IMR-90 (cell line): ENCODE measurements at regions not wholly inside any gene's neighbourhood (a gene's known extent, or its start where the extent isn't known, plus 50 kb on each side); places are given as distances from the start of the nearest gene placed in this dataset.
A peak's percentile ranks its signal among the peaks of the same experiment; 100 is the strongest.

Source experiments
- ATAC-seq: fragments of 200-7000 bp; cut with Tn5 transposase; 2 replicates; pipeline ENCODE4 v1.9.1; 2020; ENCODE audit warnings: low read depth, mild to moderate bottlenecking, moderate library complexity
- BruUV-seq: library from RNA; stranded (reverse); fragments of 400-500 nt; replicated peaks from 2 replicates; lab custom pipeline; 2021; lab: Mats Ljungman, UMichigan
- CTCF ChIA-PET: fragments of 300-600 bp; formaldehyde crosslinking; extraction: SDS; loops from one replicate; lab custom pipeline; 2021; ENCODE audit warnings: antibody characterized with exemption; lab: Yijun Ruan, JAX
- POLR2A ChIA-PET: fragments of 300-600 bp; sonication (Branson Sonifier 250); formaldehyde crosslinking; loops from one replicate; lab custom pipeline; 2022; ENCODE audit warnings: antibody characterized with exemption; ENCODE audit not compliant: unreplicated experiment; lab: Charles Lee
- DNase-seq: peaks from one replicate; pipeline ENCODE4 v3.0.0; 2013
- H2AFZ ChIP-seq: replicated peaks from 2 replicates; pipeline ENCODE3; 2013; ENCODE audit warnings: low read length, mild to moderate bottlenecking; ENCODE audit not compliant: poor library complexity
- H2AK5ac ChIP-seq: 2 replicates; pipeline ENCODE4 v1.6.1; 2013; ENCODE audit warnings: low read depth, low read length, inconsistent platforms
- H2AK9ac ChIP-seq: replicated peaks from 2 replicates; pipeline ENCODE3; 2013; ENCODE audit warnings: mild to moderate bottlenecking, low read depth, low read length, moderate library complexity; ENCODE audit not compliant: poor library complexity
- H2BK120ac ChIP-seq: 2 replicates; pipeline ENCODE4 v1.6.1; 2013; ENCODE audit warnings: low read depth, low read length, inconsistent platforms
- H2BK15ac ChIP-seq: 3 replicates; pipeline ENCODE4 v1.6.1; 2013; ENCODE audit warnings: low read depth, low read length, inconsistent platforms
- H2BK20ac ChIP-seq: 2 replicates; pipeline ENCODE4 v1.6.1; 2013; ENCODE audit warnings: low read depth, mild to moderate bottlenecking, inconsistent platforms, low read length, moderate library complexity
- H2BK5ac ChIP-seq: 2 replicates; pipeline ENCODE4 v1.6.1; 2013; ENCODE audit warnings: mild to moderate bottlenecking, low read depth, low read length, inconsistent platforms; ENCODE audit not compliant: poor library complexity, severe bottlenecking
- H3K14ac ChIP-seq: replicated peaks from 2 replicates; pipeline ENCODE4 v1.6.1; 2013; ENCODE audit warnings: low read depth, low read length, inconsistent platforms
- H3K18ac ChIP-seq: 2 replicates; pipeline ENCODE4 v1.6.1; 2013; ENCODE audit warnings: low read depth, low read length, control low read depth
- H3K23ac ChIP-seq: 2 replicates; pipeline ENCODE4 v1.6.1; 2013; ENCODE audit warnings: low read depth, low read length, inconsistent platforms
- H3K27ac ChIP-seq: 2 replicates; pipeline ENCODE4 v1.5.1; 2013; ENCODE audit warnings: mild to moderate bottlenecking, control low read depth, low read length; ENCODE audit not compliant: insufficient read depth
- H3K27me3 ChIP-seq: 2 replicates; pipeline ENCODE4 v1.6.1; 2013; ENCODE audit warnings: low read length; ENCODE audit not compliant: control insufficient read depth, insufficient read depth
- H3K36me3 ChIP-seq: 2 replicates; pipeline ENCODE4 v1.6.1; 2013; ENCODE audit warnings: low read length, mixed read lengths; ENCODE audit not compliant: control insufficient read depth, insufficient read depth
- H3K4ac ChIP-seq: 2 replicates; pipeline ENCODE4 v1.6.1; 2013; ENCODE audit warnings: low read depth, low read length, inconsistent platforms
- H3K4me1 ChIP-seq: 2 replicates; pipeline ENCODE4 v1.6.1; 2013; ENCODE audit warnings: low read length, mixed read lengths; ENCODE audit not compliant: control insufficient read depth, insufficient read depth
- H3K4me2 ChIP-seq: 2 replicates; pipeline ENCODE4 v1.6.1; 2013; ENCODE audit warnings: low read depth, mild to moderate bottlenecking, control low read depth, low read length, moderate library complexity
- H3K4me3 ChIP-seq: 2 replicates; pipeline ENCODE4 v1.5.1; 2013; ENCODE audit warnings: low read depth, mild to moderate bottlenecking, control low read depth, low read length, moderate library complexity; ENCODE audit not compliant: insufficient read depth
- H3K56ac ChIP-seq: 2 replicates; pipeline ENCODE4 v1.6.1; 2013; ENCODE audit warnings: low read length, inconsistent platforms; ENCODE audit not compliant: insufficient read depth; ENCODE audit errors: extremely low read depth
- H3K79me1 ChIP-seq, 2 experiments: 2 replicates each; pipeline ENCODE4 v1.6.1; 2013; ENCODE audit warnings: low read length in 2 of 2, inconsistent platforms in 1 of 2, low read depth in 1 of 2
- H3K9ac ChIP-seq: 2 replicates; pipeline ENCODE4 v1.6.1; 2013; ENCODE audit warnings: low read depth, low read length, control low read depth
- H3K9me1 ChIP-seq: 2 replicates; pipeline ENCODE4 v1.6.1; 2013; ENCODE audit warnings: low read length, inconsistent platforms; ENCODE audit not compliant: insufficient read depth
- H3K9me3 ChIP-seq: 2 replicates; pipeline ENCODE4 v1.6.1; 2013; ENCODE audit warnings: low read length; ENCODE audit not compliant: control insufficient read depth, insufficient read depth
- H4K20me1 ChIP-seq: 2 replicates; pipeline ENCODE4 v1.6.1; 2013; ENCODE audit warnings: low read length, inconsistent platforms; ENCODE audit not compliant: insufficient read depth
- H4K5ac ChIP-seq: 2 replicates; pipeline ENCODE4 v1.6.1; 2013; ENCODE audit warnings: mild to moderate bottlenecking, low read depth, low read length, control low read depth
- H4K8ac ChIP-seq, 2 experiments: 2 replicates each; pipeline ENCODE4 v1.6.1; 2013; ENCODE audit warnings: low read depth in 2 of 2, low read length in 2 of 2, control low read depth in 1 of 2, inconsistent platforms in 1 of 2
- H4K91ac ChIP-seq: 2 replicates; pipeline ENCODE4 v1.6.1; 2013; ENCODE audit warnings: low read depth, low read length, inconsistent platforms; ENCODE audit not compliant: insufficient read depth
- BHLHE40 ChIP-seq: fragments of 150-350 bp; IDR thresholded peaks from 2 replicates; pipeline ENCODE4 v1.6.1; 2016; ENCODE audit warnings: mild to moderate bottlenecking, low read depth, low read length
- CEBPB ChIP-seq: IDR thresholded peaks from 2 replicates; pipeline ENCODE4 v1.6.1; 2012; ENCODE audit warnings: low read depth, low read length, improper control_type of control experiment
- CHD1 ChIP-seq: IDR thresholded peaks from 2 replicates; pipeline ENCODE4 v1.6.1; 2012; ENCODE audit warnings: low read depth, low read length, improper control_type of control experiment
- FOS ChIP-seq: fragments of 150-350 bp; IDR thresholded peaks from 2 replicates; pipeline ENCODE4 v1.6.1; 2016; ENCODE audit warnings: low read depth, low read length
- MAFK ChIP-seq: IDR thresholded peaks from 2 replicates; pipeline ENCODE4 v1.6.1; 2012; ENCODE audit warnings: low read depth, low read length, improper control_type of control experiment
- MAZ ChIP-seq: IDR thresholded peaks from 2 replicates; pipeline ENCODE4 v1.6.1; 2012; ENCODE audit warnings: low read depth, mild to moderate bottlenecking, low read length, improper control_type of control experiment, moderate library complexity, borderline replicate concordance
- MXI1 ChIP-seq: IDR thresholded peaks from 2 replicates; pipeline ENCODE4 v1.6.1; 2012; ENCODE audit warnings: low read depth, mild to moderate bottlenecking, low read length, moderate library complexity, borderline replicate concordance
- NFE2L2 ChIP-seq: fragments of 150-350 bp; IDR thresholded peaks from 2 replicates; pipeline ENCODE4 v1.6.1; 2016; ENCODE audit warnings: low read depth, mild to moderate bottlenecking, low read length
- POLR2A ChIP-seq: IDR thresholded peaks from 2 replicates; pipeline ENCODE4 v1.6.1; 2012; ENCODE audit warnings: mild to moderate bottlenecking, low read depth, low read length
- RAD21 ChIP-seq: IDR thresholded peaks from 2 replicates; pipeline ENCODE4 v1.6.1; 2012; ENCODE audit warnings: low read length, improper control_type of control experiment
- RCOR1 ChIP-seq: IDR thresholded peaks from 2 replicates; pipeline ENCODE4 v1.6.1; 2012; ENCODE audit warnings: mild to moderate bottlenecking, low read length, improper control_type of control experiment; ENCODE audit not compliant: insufficient replicate concordance
- RFX5 ChIP-seq: IDR thresholded peaks from 2 replicates; pipeline ENCODE4 v1.8.0; 2012; ENCODE audit warnings: low read depth, mild to moderate bottlenecking, low read length, moderate library complexity
- SMC3 ChIP-seq: fragments of 150-350 bp; IDR thresholded peaks from 2 replicates; pipeline ENCODE4 v1.6.1; 2016; ENCODE audit warnings: low read depth, mild to moderate bottlenecking, antibody characterized with exemption, low read length, moderate library complexity
- WGBS, 2 experiments: methylation state at CpG; one replicate each; pipeline versions ENCODE4 v1.1.5 to v1.1.7; 2013; ENCODE audit warnings: missing lambda C conversion rate in 2 of 2; ENCODE audit not compliant: insufficient read length in 1 of 2; ENCODE audit errors: extremely low coverage in 2 of 2; 5-methylcytosine and 5-hydroxymethylcytosine counted together
- dilution Hi-C: fragments of 300-500 bp; cut with HindIII; formaldehyde crosslinking; loops from one replicate; pipeline ENCODE4 v1.14.3; 2018; ENCODE audit warnings: low sequenced_read_pairs; ENCODE audit not compliant: unreplicated experiment
- in situ Hi-C: fragments of 300-500 bp; cut with MboI; formaldehyde crosslinking; loops from 3 replicates; pipeline ENCODE4 v1.14.3; 2019; ENCODE audit warnings: low sequenced_read_pairs, inconsistent platforms, mixed read lengths
- intact Hi-C: fragments of 100-400 bp; cut with micrococcal nuclease; formaldehyde crosslinking; loops from 2 replicates; pipeline ENCODE4 v1.10.0; 2022
- TF ChIP-seq, protein P1 (sequence below): fragments of 150-350 bp; IDR thresholded peaks from 2 replicates; pipeline ENCODE4 v1.6.1; 2017; ENCODE audit warnings: mild to moderate bottlenecking, antibody characterized with exemption, low read length, low read depth
- TF ChIP-seq, protein P2 (sequence below): conservative IDR thresholded peaks from 2 replicates; pipeline ENCODE4 v1.5.1; 2012; ENCODE audit warnings: mild to moderate bottlenecking, low read depth, low read length, improper control_type of control experiment
- TF ChIP-seq, protein P3 (sequence below): fragments of 150-350 bp; IDR thresholded peaks from 2 replicates; pipeline ENCODE4 v1.6.1; 2016; ENCODE audit warnings: low read depth, mild to moderate bottlenecking, low read length, moderate library complexity, borderline replicate concordance

DNA sequence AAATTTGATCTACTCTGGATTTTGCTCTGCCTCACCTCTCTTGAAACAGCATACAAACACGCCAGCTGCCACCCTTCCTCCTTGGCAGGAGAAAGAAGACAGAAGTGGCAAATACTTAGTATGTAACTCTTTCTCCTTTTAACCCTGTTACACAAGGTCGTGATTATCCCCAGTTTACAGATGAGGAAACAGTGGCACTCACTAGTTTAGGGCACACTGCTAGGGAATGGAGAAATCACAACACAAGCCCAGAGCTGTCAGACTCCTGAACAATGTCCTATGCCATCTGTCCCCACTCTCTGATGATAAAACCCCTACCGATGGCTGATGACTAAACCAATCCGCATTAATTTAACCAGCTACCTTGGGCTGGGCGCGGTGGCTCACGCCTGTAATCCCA is 79.7 kb downstream of the FGD2 start:
- Histone ChIP-seq H3K4me1 (peaks cover 8% of the 10 kb centered on the region), H2AK5ac (peak overlapping the region; percentile 55), H4K5ac (no peak overlapping the region), H2BK15ac (no peak overlapping the region; the same call in 2 of the 3 replicates), H2BK5ac (no peak overlapping the region), H3K4me3 (no peak overlapping the region), H2AK9ac (no peak overlapping the region), H3K56ac (no peak overlapping the region), H3K9me1 (no peaks in the 10 kb centered on the region), H4K8ac (no peak overlapping the region), H3K27me3 (no peaks in the 10 kb centered on the region), H3K9ac (no peak overlapping the region), H3K36me3 (no peaks in the 10 kb centered on the region), H4K91ac (no peak overlapping the region), H2BK120ac (no peak overlapping the region; the same call in 1 of the 2 replicates), H3K9me3 (no peaks in the 10 kb centered on the region), H3K4ac (no peak overlapping the region), H2BK20ac (no peak overlapping the region), H4K20me1 (no peaks in the 10 kb centered on the region), H3K79me1 (no peaks in the 10 kb centered on the region), H3K18ac (no peak overlapping the region), H3K14ac (no peak overlapping the region), H3K27ac (no peak overlapping the region), H3K23ac (no peak overlapping the region), H2AFZ (no peak overlapping the region), H3K4me2 (no peak overlapping the region)
- POLR2A ChIA-PET = no interaction called here
- TF ChIP-seq MAZ (no peak), MAFK (no peak), MXI1 (no peak), RFX5 (no peak), RAD21 (no peak), BHLHE40 (no peak), SMC3 (no peak), CEBPB (no peak), RCOR1 (no peak), CHD1 (no peak), NFE2L2 (no peak), FOS (no peak), POLR2A (no peak)
- TF ChIP-seq, protein P1, sequence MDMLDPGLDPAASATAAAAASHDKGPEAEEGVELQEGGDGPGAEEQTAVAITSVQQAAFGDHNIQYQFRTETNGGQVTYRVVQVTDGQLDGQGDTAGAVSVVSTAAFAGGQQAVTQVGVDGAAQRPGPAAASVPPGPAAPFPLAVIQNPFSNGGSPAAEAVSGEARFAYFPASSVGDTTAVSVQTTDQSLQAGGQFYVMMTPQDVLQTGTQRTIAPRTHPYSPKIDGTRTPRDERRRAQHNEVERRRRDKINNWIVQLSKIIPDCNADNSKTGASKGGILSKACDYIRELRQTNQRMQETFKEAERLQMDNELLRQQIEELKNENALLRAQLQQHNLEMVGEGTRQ = no peak
- TF ChIP-seq, protein P2, sequence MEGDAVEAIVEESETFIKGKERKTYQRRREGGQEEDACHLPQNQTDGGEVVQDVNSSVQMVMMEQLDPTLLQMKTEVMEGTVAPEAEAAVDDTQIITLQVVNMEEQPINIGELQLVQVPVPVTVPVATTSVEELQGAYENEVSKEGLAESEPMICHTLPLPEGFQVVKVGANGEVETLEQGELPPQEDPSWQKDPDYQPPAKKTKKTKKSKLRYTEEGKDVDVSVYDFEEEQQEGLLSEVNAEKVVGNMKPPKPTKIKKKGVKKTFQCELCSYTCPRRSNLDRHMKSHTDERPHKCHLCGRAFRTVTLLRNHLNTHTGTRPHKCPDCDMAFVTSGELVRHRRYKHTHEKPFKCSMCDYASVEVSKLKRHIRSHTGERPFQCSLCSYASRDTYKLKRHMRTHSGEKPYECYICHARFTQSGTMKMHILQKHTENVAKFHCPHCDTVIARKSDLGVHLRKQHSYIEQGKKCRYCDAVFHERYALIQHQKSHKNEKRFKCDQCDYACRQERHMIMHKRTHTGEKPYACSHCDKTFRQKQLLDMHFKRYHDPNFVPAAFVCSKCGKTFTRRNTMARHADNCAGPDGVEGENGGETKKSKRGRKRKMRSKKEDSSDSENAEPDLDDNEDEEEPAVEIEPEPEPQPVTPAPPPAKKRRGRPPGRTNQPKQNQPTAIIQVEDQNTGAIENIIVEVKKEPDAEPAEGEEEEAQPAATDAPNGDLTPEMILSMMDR = no peak
- TF ChIP-seq, protein P3, sequence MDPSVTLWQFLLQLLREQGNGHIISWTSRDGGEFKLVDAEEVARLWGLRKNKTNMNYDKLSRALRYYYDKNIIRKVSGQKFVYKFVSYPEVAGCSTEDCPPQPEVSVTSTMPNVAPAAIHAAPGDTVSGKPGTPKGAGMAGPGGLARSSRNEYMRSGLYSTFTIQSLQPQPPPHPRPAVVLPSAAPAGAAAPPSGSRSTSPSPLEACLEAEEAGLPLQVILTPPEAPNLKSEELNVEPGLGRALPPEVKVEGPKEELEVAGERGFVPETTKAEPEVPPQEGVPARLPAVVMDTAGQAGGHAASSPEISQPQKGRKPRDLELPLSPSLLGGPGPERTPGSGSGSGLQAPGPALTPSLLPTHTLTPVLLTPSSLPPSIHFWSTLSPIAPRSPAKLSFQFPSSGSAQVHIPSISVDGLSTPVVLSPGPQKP = no peak
- no CpG with 5 or more reads among the region's 7 CpGs for WGBS, 2 experiments
- intact Hi-C loops = no loop called here
- no TSS peak for BruUV-seq
- CTCF ChIA-PET = interaction anchor here (0.6 to 1.3 kb wide), 2 partner anchors 9 to 16 kb away, joined by 3 to 4 read pairs; no protein-coding TSS in a partner anchor
- DNase-seq = no peak
- in situ Hi-C loops = no loop called here
- ATAC-seq = no peak
- dilution Hi-C loops = no loop called here
